Caco-2 (cell line): ENCODE measurements at regions not wholly inside any gene's neighbourhood (a gene's known extent, or its start where the extent isn't known, plus 50 kb on each side); places are given as distances from the start of the nearest gene placed in this dataset.

Source experiments
- BruUV-seq: library from RNA; stranded (reverse); fragments of 400-500 nt; replicated peaks from 2 replicates; lab custom pipeline; 2021; lab: Mats Ljungman, UMichigan
- CTCF ChIA-PET: fragments of 300-600 bp; sonication (Branson Sonifier 250); formaldehyde crosslinking; loops from one replicate; lab custom pipeline; 2022; ENCODE audit warnings: antibody characterized with exemption; lab: Charles Lee
- POLR2A ChIA-PET: fragments of 300-600 bp; sonication (Branson Sonifier 250); formaldehyde crosslinking; loops from one replicate; lab custom pipeline; 2022; ENCODE audit warnings: antibody characterized with exemption; lab: Charles Lee
- DNase-seq, 2 experiments: peaks; one replicate each; pipeline versions ENCODE4 v3.0.0 to v3.0.0-alpha.2; 2020 to 2022
- H3K27me3 ChIP-seq: replicated peaks from 2 replicates; pipeline ENCODE4 v1.6.0; 2011; ENCODE audit warnings: low read length; ENCODE audit not compliant: control insufficient read depth, insufficient read depth
- H3K36me3 ChIP-seq: 2 replicates; pipeline ENCODE4 v1.5.1; 2011; ENCODE audit warnings: low read length; ENCODE audit not compliant: control insufficient read depth, insufficient read depth
- H3K4me1 ChIP-seq: fragments of 250-450 bp; sonication (Bioruptor Pico); 2 replicates; pipeline ENCODE4 v1.5.1; 2020; ENCODE audit warnings: mild to moderate bottlenecking
- H3K4me3 ChIP-seq: 2 replicates; pipeline ENCODE4 v1.5.1; 2011; ENCODE audit warnings: low read depth, mild to moderate bottlenecking, control low read depth, low read length
- H3K9me3 ChIP-seq: fragments of 250-450 bp; sonication (Bioruptor Pico); 2 replicates; pipeline ENCODE4 v1.5.1; 2020; ENCODE audit warnings: mild to moderate bottlenecking, moderate library complexity
- H3K27ac Mint-ChIP-seq: one replicate; pipeline ENCODE4 v1.8.0; 2022; ENCODE audit warnings: mixed read lengths; ENCODE audit not compliant: unreplicated experiment
- H3K27me3 Mint-ChIP-seq: one replicate; pipeline ENCODE4 v1.8.0; 2022; ENCODE audit warnings: mixed read lengths; ENCODE audit not compliant: insufficient read depth, unreplicated experiment
- H3K36me3 Mint-ChIP-seq: one replicate; pipeline ENCODE4 v1.8.0; 2022; ENCODE audit warnings: mild to moderate bottlenecking, mixed read lengths; ENCODE audit not compliant: insufficient read depth, unreplicated experiment
- H3K4me1 Mint-ChIP-seq: one replicate; pipeline ENCODE4 v1.8.0; 2022; ENCODE audit warnings: low read depth, mixed read lengths; ENCODE audit not compliant: unreplicated experiment
- H3K4me3 Mint-ChIP-seq: one replicate; pipeline ENCODE4 v1.8.0; 2022; ENCODE audit warnings: mild to moderate bottlenecking, moderate library complexity, mixed read lengths; ENCODE audit not compliant: unreplicated experiment
- H3K9me3 Mint-ChIP-seq: one replicate; pipeline ENCODE4 v1.8.0; 2022; ENCODE audit warnings: mixed read lengths; ENCODE audit not compliant: unreplicated experiment
- intact Hi-C: fragments of 100-400 bp; cut with micrococcal nuclease; formaldehyde crosslinking; loops from one replicate; pipeline ENCODE4 v1.10.0; 2022; ENCODE audit not compliant: unreplicated experiment
- TF ChIP-seq, protein P1 (sequence below), 2 experiments: fragments of 200-600 bp in 1 of 2; IDR thresholded peaks; 1 replicate in 1 of 2; 2 replicates in 1 of 2; pipeline versions ENCODE4 v1.5.1 to v1.8.0; 2011 to 2022; ENCODE audit warnings: antibody characterized with exemption in 1 of 2, control low read depth in 1 of 2, inconsistent platforms in 1 of 2, low read depth in 1 of 2, low read length in 1 of 2, mild to moderate bottlenecking in 1 of 2, moderate library complexity in 1 of 2; ENCODE audit not compliant: insufficient read depth in 1 of 2, severe bottlenecking in 1 of 2, unreplicated experiment in 1 of 2

DNA sequence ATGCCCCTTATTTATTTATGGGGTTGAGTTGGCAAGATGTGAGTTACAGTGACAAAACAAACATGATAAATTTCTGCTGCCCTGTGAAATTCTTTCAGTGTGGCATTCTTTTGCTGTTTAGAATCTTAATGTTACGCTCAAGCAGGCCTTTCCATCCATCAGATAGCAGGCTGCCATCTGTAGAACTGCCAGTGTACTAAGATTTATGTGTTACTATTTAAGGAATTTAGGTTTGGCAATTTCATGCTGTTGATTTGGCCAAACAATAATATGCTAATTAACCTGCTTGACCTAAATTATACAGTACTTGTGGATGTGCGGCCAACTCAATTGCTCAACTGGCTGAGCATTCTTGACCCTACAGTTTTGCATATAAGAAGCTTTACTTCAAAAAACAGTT, 477.7 kb upstream of the TPK1 start:
- Histone ChIP-seq H3K9me3 (no peaks in the 10 kb centered on the region), H3K4me3 (no peak overlapping the region), H3K4me1 (no peaks in the 10 kb centered on the region), H3K36me3 (no peaks in the 10 kb centered on the region), H3K27me3 (no peaks in the 10 kb centered on the region)
- no TSS peak for BruUV-seq
- no peak for DNase-seq
- TF ChIP-seq, protein P1, sequence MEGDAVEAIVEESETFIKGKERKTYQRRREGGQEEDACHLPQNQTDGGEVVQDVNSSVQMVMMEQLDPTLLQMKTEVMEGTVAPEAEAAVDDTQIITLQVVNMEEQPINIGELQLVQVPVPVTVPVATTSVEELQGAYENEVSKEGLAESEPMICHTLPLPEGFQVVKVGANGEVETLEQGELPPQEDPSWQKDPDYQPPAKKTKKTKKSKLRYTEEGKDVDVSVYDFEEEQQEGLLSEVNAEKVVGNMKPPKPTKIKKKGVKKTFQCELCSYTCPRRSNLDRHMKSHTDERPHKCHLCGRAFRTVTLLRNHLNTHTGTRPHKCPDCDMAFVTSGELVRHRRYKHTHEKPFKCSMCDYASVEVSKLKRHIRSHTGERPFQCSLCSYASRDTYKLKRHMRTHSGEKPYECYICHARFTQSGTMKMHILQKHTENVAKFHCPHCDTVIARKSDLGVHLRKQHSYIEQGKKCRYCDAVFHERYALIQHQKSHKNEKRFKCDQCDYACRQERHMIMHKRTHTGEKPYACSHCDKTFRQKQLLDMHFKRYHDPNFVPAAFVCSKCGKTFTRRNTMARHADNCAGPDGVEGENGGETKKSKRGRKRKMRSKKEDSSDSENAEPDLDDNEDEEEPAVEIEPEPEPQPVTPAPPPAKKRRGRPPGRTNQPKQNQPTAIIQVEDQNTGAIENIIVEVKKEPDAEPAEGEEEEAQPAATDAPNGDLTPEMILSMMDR (IDR thresholded peaks at IDR 0.05; ENCODE audit: insufficient read depth in 1 of 2, low read depth in 1 of 2, low read length in 1 of 2, severe bottlenecking in 1 of 2, unreplicated experiment in 1 of 2) = no peak
- POLR2A ChIA-PET = no interaction called here
- Mint-ChIP-seq H3K9me3 (no peaks in the 10 kb centered on the region), H3K27ac (no peak overlapping the region), H3K27me3 (peaks cover 2% of the 10 kb centered on the region), H3K4me1 (no peaks in the 10 kb centered on the region), H3K36me3 (no peaks in the 10 kb centered on the region), H3K4me3 (no peak overlapping the region)
- intact Hi-C loops = no loop called here
- CTCF ChIA-PET = no interaction called here

DNA sequence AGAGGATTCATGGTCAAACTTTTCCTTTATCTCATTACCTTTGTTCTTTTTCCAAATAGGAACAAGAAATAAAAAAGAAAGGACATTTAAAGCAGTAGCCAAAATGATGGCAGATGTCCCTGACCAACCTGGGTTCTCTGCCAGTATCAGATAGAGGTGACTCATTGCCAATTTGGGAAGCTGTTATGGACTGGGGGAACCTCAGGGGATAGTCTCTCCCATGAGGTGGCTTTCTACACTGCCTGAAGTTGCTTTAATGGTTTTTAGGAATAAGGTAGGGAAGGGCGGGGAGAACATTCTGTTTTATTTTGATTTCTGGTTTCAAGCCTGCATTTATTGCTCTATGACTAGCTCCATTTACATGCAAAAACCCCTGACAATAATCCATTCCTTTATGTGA, 457.9 kb upstream of the TPK1 start:
- no peak overlapping the region for H3K27ac Mint-ChIP-seq
- H3K9me3 Mint-ChIP-seq = no peaks in the 10 kb centered on the region
- BruUV-seq = no TSS peak
- TF ChIP-seq, protein P1 (IDR thresholded peaks at IDR 0.05; ENCODE audit: insufficient read depth in 1 of 2, low read depth in 1 of 2, low read length in 1 of 2, severe bottlenecking in 1 of 2, unreplicated experiment in 1 of 2) = no peak
- no peaks in the 10 kb centered on the region for H3K36me3 ChIP-seq
- H3K27me3 Mint-ChIP-seq = no peaks in the 10 kb centered on the region
- H3K4me1 Mint-ChIP-seq = no peaks in the 10 kb centered on the region
- intact Hi-C loops = no loop called here
- H3K4me1 ChIP-seq = no peaks in the 10 kb centered on the region
- POLR2A ChIA-PET = no interaction called here
- no peak for DNase-seq
- CTCF ChIA-PET = no interaction called here
- H3K27me3 ChIP-seq = no peaks in the 10 kb centered on the region
- H3K36me3 Mint-ChIP-seq = no peaks in the 10 kb centered on the region
- no peaks in the 10 kb centered on the region for H3K9me3 ChIP-seq
- no peak overlapping the region for H3K4me3 Mint-ChIP-seq
- no peak overlapping the region for H3K4me3 ChIP-seq

DNA sequence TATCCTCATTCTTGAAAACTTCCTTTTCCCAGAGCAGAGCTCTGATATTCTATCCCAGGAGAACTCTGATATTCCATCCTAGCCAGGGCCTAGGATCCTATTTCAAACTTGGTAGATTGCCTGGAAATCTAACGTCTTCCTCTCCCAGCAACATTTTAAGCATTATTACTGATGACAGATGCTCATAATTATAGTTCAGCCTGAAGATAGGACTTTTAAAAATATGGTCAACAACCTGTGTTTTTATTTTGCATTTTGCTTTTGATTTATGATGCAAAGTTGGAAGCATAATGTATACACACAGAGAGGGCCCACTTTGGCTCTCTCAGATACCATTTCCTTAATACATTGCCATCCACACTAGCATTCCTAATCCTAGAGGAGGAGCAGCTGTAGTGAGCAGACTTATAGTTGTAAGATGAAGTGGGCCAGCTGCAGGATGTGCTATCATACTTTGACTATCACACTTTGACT, 457.4 kb upstream of the TPK1 start:
- Histone ChIP-seq H3K27me3 (no peaks in the 10 kb centered on the region), H3K9me3 (no peaks in the 10 kb centered on the region), H3K4me1 (no peaks in the 10 kb centered on the region), H3K4me3 (no peak overlapping the region), H3K36me3 (no peaks in the 10 kb centered on the region)
- intact Hi-C loops = no loop called here
- Mint-ChIP-seq H3K9me3 (no peaks in the 10 kb centered on the region), H3K36me3 (no peaks in the 10 kb centered on the region), H3K27ac (no peak overlapping the region), H3K4me3 (no peak overlapping the region), H3K4me1 (no peaks in the 10 kb centered on the region), H3K27me3 (no peaks in the 10 kb centered on the region)
- no peak for DNase-seq
- ChIA-PET CTCF (no interaction called here), POLR2A (no interaction called here)
- no TSS peak for BruUV-seq
- TF ChIP-seq, protein P1 (IDR thresholded peaks at IDR 0.05; ENCODE audit: insufficient read depth in 1 of 2, low read depth in 1 of 2, low read length in 1 of 2, severe bottlenecking in 1 of 2, unreplicated experiment in 1 of 2) = no peak
